GM13977 (cell line): ENCODE measurements at regions not wholly inside any gene's neighbourhood (a gene's known extent, or its start where the extent isn't known, plus 50 kb on each side); places are given as distances from the start of the nearest gene placed in this dataset.

Experiments used
- DNase-seq: peaks from one replicate; pipeline ENCODE4 v3.0.0; 2012; ENCODE audit warnings: low spot score
- in situ Hi-C: fragments of 300-500 bp; cut with MboI; formaldehyde crosslinking; loops from one replicate; pipeline ENCODE4 v1.12.0; 2022; ENCODE audit warnings: low sequenced_read_pairs, low pct_unique_long_range_greater_than_20kb, mixed read lengths, inconsistent platforms; ENCODE audit not compliant: unreplicated experiment
- TF ChIP-seq, protein P1 (sequence below): IDR thresholded peaks from 2 replicates; pipeline ENCODE4 v1.5.1; 2012; ENCODE audit warnings: mild to moderate bottlenecking, control low read depth; ENCODE audit not compliant: insufficient read depth; ENCODE audit errors: extremely low read depth, missing control alignments

DNA sequence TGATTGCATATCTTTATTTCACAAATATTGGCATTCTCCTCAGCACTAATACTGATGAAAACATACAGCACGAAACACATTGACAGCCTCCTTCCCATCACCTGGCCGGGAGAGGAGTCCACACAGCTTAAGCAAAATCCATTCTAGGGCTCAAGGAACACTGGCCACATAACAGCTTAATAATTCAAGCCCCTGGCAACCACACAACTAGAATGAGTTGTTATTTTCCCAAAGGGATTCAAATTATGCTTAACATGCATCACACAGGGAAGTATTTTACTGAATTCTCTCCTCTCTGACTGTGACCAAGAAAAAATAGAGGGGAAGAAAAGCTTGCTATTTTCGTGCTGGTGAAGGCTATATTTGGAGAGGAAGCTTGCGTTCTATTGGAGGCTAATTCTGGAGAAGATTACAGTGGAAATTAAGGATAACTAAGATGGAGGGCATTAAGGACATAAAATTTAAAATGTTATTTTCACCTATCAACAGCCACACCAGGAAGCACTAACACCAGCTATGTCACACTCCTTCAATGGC lies 198.5 kb downstream of the ADGRG6 start:
- no peak for DNase-seq
- in situ Hi-C loops: no loop called here
- TF ChIP-seq, protein P1, sequence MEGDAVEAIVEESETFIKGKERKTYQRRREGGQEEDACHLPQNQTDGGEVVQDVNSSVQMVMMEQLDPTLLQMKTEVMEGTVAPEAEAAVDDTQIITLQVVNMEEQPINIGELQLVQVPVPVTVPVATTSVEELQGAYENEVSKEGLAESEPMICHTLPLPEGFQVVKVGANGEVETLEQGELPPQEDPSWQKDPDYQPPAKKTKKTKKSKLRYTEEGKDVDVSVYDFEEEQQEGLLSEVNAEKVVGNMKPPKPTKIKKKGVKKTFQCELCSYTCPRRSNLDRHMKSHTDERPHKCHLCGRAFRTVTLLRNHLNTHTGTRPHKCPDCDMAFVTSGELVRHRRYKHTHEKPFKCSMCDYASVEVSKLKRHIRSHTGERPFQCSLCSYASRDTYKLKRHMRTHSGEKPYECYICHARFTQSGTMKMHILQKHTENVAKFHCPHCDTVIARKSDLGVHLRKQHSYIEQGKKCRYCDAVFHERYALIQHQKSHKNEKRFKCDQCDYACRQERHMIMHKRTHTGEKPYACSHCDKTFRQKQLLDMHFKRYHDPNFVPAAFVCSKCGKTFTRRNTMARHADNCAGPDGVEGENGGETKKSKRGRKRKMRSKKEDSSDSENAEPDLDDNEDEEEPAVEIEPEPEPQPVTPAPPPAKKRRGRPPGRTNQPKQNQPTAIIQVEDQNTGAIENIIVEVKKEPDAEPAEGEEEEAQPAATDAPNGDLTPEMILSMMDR: no peak

DNA sequence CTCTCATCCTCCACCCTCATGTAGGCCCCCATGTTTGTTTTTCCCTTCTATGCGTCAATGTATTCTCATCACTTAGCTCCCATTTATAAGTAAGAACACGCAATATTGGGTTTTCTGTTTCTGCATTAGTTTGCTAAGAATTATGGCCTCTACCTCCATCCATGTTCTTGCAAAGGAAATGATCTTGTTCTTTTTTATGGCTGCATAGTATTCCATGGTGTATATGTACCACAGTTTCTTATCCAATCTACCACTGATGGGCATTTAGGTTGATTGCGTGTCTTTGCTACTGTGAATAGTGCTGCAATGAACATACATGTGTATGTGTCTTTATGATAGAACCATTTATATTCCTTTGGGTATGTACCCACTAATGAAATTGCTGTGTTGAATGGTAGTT lies 200.0 kb downstream of the ADGRG6 start:
- in situ Hi-C loops: no loop called here
- no peak for DNase-seq

GRCh38 chr6:142507065-142507464 lies 205.3 kb downstream of the ADGRG6 start:
- TF ChIP-seq, protein P1: no peak
- in situ Hi-C loops: no loop called here
- DNase-seq: no peak

More for the DNA sequence above, 200.0 kb downstream of the ADGRG6 start:
- TF ChIP-seq, protein P1: no peak

GRCh38 chr6:142510211-142510610 lies 208.4 kb downstream of the ADGRG6 start:
- TF ChIP-seq, protein P1: no peak
- no peak for DNase-seq
- in situ Hi-C loops: no loop called here

DNA sequence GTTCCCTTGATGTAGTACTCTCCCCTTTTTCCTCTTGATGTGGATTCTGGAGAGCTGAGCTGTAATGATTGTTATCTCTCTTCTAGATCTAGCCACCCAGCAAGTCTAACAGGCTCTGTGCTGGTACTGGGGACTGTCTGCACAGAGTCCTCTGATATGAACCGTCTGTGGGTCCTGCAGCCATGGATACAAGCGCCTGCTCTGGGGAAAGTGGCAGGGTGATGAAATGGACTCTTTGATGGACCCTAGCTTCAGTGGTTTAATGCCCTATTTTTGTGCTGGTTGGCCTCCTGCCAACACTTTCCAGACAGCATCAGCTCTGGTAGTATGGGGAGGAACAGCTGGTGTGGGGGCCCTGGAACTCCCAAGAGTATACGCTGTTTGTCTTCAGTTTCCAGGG lies 216.3 kb downstream of the ADGRG6 start:
- TF ChIP-seq, protein P1: no peak
- DNase-seq: no peak
- in situ Hi-C loops: no loop called here

GRCh38 chr6:142518761-142519160 lies 217.0 kb downstream of the ADGRG6 start:
- no peak for DNase-seq
- TF ChIP-seq, protein P1: no peak
- in situ Hi-C loops: no loop called here

DNA sequence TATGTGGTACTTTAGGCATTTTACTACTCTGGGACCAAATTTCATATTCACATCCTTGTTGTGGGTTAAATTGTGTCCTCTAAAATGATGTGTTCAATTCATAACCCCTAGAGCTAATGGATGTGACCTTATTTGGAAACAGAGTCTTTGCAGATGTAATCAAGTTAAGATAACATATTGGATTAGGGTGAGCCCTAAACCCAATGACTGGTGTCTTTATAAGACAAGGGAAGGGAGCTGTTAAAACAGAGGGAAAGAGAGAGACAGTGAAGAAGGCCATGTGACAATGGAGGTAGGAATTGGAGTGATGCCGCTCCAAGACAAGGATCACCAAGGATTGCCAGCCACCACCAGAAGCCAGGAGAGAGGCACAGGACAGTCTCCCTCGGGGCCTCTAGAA lies 220.0 kb downstream of the ADGRG6 start:
- TF ChIP-seq, protein P1: no peak
- no peak for DNase-seq
- in situ Hi-C loops: no loop called here
